ENCODE measurements at regions not wholly inside any gene's neighbourhood (a gene's known extent, or its start where the extent isn't known, plus 50 kb on each side); places are given as distances from the start of the nearest gene placed in this dataset.

- 21 to 27% methylated on average over 7 of the region's 7 CpGs for WGBS, 2 donors
- no peak for TF ChIP-seq CTCF (IDR thresholded peaks at IDR 0.05)
- DNase-seq (ENCODE audit: low spot score in 2 of 2), result no peak
- no peak overlapping the region for H3K4me3 ChIP-seq (ENCODE audit: low read depth, poor library complexity, severe bottlenecking)
- intact Hi-C loops (cut with DNase I; ENCODE audit: low total_unique reads), result loop anchor here (10.0 kb wide), 1 partner anchor 167 kb away; no protein-coding TSS in a partner anchor
These were observed 172.8 kb downstream of the ACTL8 start for GRCh38 chr1:17927952-17928351.

- WGBS, 2 donors, result 82 to 88% methylated on average over 6 of the region's 6 CpGs
- TF ChIP-seq CTCF (IDR thresholded peaks at IDR 0.05) (no peak), POLR2A (IDR thresholded peaks at IDR 0.05) (no peak)
- H3K4me3 ChIP-seq (ENCODE audit: low read depth, poor library complexity, severe bottlenecking), result no peak overlapping the region
- intact Hi-C loops (cut with DNase I; ENCODE audit: low total_unique reads), result loop anchor here (10.0 kb wide), 1 partner anchor 166 kb away; no protein-coding TSS in a partner anchor
- no peak for DNase-seq (ENCODE audit: low spot score in 2 of 2)
These were observed 174.1 kb downstream of the ACTL8 start for GRCh38 chr1:17929224-17929623.

- WGBS, 2 donors, result 58 to 59% methylated on average over 4 of the region's 4 CpGs
These were observed 175.5 kb downstream of the ACTL8 start for GRCh38 chr1:17930635-17931034.

GRCh38 chr1:17932164-17932563 lies 175.4 kb upstream of the IGSF21 start:
- 71 to 74% methylated on average over 4 of the region's 4 CpGs for WGBS, 2 donors
- intact Hi-C loops (cut with DNase I; ENCODE audit: low total_unique reads), result no loop called here
- no peak for DNase-seq (ENCODE audit: low spot score in 2 of 2)
- H3K4me3 ChIP-seq (ENCODE audit: low read depth, poor library complexity, severe bottlenecking), result no peak overlapping the region
- no peak for TF ChIP-seq POLR2A (IDR thresholded peaks at IDR 0.05)
- no peak for TF ChIP-seq CTCF (IDR thresholded peaks at IDR 0.05)

More at GRCh38 chr1:17930635-17931034, 175.5 kb downstream of the ACTL8 start:
- no peak for DNase-seq (ENCODE audit: low spot score in 2 of 2)
- no peak overlapping the region for H3K4me3 ChIP-seq (ENCODE audit: low read depth, poor library complexity, severe bottlenecking)
- intact Hi-C loops (cut with DNase I; ENCODE audit: low total_unique reads), result no loop called here
- no peak for TF ChIP-seq CTCF (IDR thresholded peaks at IDR 0.05)
- TF ChIP-seq POLR2A (IDR thresholded peaks at IDR 0.05), result no peak

- DNase-seq (ENCODE audit: low spot score in 2 of 2), result no peak
- H3K4me3 ChIP-seq (ENCODE audit: low read depth, poor library complexity, severe bottlenecking), result no peak overlapping the region
- intact Hi-C loops (cut with DNase I; ENCODE audit: low total_unique reads), result no loop called here
- TF ChIP-seq CTCF (IDR thresholded peaks at IDR 0.05), result no peak
- WGBS, 2 donors, result 55 to 60% methylated on average over 7 of the region's 7 CpGs
These were observed 174.1 kb upstream of the IGSF21 start for GRCh38 chr1:17933501-17933900.

- no peak for DNase-seq (ENCODE audit: low spot score in 2 of 2)
- WGBS, 2 donors, result 26% methylated on average over 5 of the region's 5 CpGs
- H3K4me3 ChIP-seq (ENCODE audit: low read depth, poor library complexity, severe bottlenecking), result no peak overlapping the region
- TF ChIP-seq POLR2A (IDR thresholded peaks at IDR 0.05) (no peak), CTCF (IDR thresholded peaks at IDR 0.05) (no peak)
- intact Hi-C loops (cut with DNase I; ENCODE audit: low total_unique reads), result no loop called here
These were observed 173.6 kb upstream of the IGSF21 start for GRCh38 chr1:17933971-17934370.
